A673 (cell line): ENCODE measurements at regions not wholly inside any gene's neighbourhood (a gene's known extent, or its start where the extent isn't known, plus 50 kb on each side); places are given as distances from the start of the nearest gene placed in this dataset.

ENCODE experiments used
- EZH2 ChIP-seq: fragments of 200-600 bp; sonication (generic); IDR thresholded peaks from 2 replicates; pipeline ENCODE4 v1.6.1; 2017; ENCODE audit warnings: borderline replicate concordance, low read depth, mild to moderate bottlenecking, mixed read lengths, antibody characterized with exemption, low read length; ENCODE audit not compliant: poor library complexity, severe bottlenecking
- TF ChIP-seq, protein P1 (sequence below): fragments of 300-800, 200-600 bp; sonication (generic); conservative IDR thresholded peaks from 2 replicates; pipeline ENCODE4 v1.5.1; 2017; ENCODE audit warnings: low read depth, mild to moderate bottlenecking, antibody characterized with exemption, low read length, moderate library complexity, mixed read lengths

- TF ChIP-seq, protein P1, sequence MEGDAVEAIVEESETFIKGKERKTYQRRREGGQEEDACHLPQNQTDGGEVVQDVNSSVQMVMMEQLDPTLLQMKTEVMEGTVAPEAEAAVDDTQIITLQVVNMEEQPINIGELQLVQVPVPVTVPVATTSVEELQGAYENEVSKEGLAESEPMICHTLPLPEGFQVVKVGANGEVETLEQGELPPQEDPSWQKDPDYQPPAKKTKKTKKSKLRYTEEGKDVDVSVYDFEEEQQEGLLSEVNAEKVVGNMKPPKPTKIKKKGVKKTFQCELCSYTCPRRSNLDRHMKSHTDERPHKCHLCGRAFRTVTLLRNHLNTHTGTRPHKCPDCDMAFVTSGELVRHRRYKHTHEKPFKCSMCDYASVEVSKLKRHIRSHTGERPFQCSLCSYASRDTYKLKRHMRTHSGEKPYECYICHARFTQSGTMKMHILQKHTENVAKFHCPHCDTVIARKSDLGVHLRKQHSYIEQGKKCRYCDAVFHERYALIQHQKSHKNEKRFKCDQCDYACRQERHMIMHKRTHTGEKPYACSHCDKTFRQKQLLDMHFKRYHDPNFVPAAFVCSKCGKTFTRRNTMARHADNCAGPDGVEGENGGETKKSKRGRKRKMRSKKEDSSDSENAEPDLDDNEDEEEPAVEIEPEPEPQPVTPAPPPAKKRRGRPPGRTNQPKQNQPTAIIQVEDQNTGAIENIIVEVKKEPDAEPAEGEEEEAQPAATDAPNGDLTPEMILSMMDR = no peak
- TF ChIP-seq EZH2 = no peak
Observed at GRCh38 chr12:84702001-84702400, 210.6 kb downstream of the SLC6A15 start.
